C4-2B (cell line): ENCODE measurements at regions not wholly inside any gene's neighbourhood (a gene's known extent, or its start where the extent isn't known, plus 50 kb on each side); places are given as distances from the start of the nearest gene placed in this dataset.

Experiments
- CTCF ChIP-seq: fragments of 450-650 bp; conservative IDR thresholded peaks from 2 replicates; pipeline ENCODE4 v1.5.1; 2017; ENCODE audit warnings: mild to moderate bottlenecking
- ZFX ChIP-seq: fragments of 450-650 bp; IDR thresholded peaks from 2 replicates; pipeline ENCODE4 v1.6.1; 2017

- TF ChIP-seq CTCF: no peak
- TF ChIP-seq ZFX: no peak
Measured at GRCh38 chr5:63825984-63826383, 136.3 kb downstream of the HTR1A start.
